Germinal center (tissue), 1 donor: ENCODE measurements at regions not wholly inside any gene's neighbourhood (a gene's known extent, or its start where the extent isn't known, plus 50 kb on each side); places are given as distances from the start of the nearest gene placed in this dataset.

ENCODE experiments used
- DNase-seq: peaks from one replicate; pipeline ENCODE4 v3.0.0; 2012; ENCODE audit warnings: mixed read lengths, low spot score

DNA sequence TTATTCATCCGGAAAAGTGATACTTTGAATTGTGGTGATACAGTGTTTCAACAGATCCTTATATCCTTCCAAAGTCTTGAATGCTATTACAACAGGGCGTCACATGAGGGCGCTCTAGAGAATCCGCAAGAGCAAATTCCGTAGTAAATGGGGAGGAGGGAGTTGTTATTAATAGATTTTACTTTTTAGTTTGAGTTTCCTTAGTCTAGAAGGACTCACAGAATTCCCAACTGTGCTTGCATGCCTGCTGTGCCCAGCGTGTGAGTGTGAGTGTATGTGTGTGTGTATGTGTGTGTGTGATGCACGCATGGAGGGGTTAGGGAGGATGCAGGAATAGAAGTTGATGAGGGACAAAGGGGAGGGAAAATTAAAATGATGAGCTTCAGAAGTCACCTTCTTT, 375.3 kb downstream of the C12orf75 start:
- DNase-seq = peak; percentile 24

DNA sequence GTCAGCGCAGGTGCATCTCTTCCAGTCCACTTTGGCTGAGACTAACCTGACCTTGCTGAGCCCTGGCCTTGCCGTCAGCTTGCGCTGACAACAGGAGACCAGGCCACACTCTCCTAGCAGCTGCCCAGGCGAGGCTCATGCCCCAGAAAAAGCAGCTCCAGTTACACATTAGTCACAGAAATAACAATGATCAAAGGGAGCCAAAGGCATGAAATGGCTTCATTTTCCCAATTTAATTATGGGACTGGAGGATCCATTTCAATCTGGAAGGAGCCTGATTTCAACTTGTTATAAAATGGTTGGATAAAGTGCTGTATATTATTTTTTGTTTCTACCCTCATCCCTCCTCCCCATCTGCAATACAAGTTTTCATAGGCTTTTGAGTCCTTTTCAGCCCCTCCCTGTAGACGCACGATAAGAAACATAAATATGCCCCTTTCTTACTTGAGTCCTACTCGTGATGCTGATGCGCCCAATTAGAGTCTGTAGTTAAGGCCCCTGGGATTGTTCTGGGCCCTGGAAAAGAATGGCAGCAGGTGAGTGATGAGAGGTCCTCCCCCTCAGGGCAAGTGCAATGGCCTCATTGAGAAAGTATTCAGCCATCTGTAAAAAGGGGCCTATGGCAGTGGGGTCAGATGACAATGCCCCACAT, 376.0 kb downstream of the C12orf75 start:
- DNase-seq = no peak

DNA sequence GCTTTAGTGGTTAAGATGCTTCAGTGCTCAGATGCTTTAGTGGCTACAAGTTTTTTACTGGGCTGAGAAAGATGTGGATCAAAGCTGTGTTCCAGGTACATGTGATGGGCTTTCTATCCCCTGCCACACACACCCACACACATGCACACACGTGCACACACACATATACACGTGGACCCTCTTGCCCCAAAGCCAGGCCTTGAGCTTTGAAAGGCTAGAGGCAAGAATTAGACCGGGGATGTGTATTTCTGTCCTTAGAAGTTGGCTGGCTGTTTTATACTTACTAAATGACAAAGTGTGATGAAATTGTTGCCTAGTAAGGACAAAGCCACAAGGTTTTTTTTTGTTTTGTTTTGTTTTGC, 376.5 kb downstream of the C12orf75 start:
- DNase-seq = no peak

DNA sequence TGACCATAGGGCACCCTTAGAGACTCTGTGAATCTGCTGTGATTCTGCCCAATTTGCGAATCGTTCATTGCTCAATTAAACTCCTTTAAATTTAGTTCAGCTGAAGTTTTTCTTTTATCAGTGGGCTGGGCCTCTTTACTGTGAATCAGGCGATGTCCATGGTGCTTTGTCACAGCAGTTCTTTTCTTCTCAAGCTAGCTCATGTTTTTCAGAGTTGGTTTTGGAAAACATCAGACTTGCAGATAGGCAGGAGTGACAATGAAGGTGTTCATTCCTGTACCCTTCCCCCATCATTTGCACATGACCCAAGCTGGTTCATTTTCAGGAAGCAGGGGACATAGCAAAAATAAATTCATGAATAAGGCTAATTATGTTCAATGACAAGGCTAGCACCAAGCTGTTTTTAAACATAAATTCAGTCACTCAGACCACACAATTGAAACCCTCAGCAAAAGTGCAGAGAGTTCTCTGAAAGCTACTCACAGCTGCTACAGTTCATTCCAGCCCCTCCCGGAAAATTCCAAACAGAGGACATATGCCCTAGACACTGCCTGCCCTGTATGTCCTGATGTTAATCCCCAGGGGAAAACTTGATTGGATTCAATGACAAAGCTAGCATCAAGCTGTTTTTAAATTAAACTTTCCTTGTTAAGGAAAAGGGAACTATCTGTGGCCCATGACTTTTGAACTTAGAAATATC, 383.3 kb downstream of the C12orf75 start:
- no peak for DNase-seq

DNA sequence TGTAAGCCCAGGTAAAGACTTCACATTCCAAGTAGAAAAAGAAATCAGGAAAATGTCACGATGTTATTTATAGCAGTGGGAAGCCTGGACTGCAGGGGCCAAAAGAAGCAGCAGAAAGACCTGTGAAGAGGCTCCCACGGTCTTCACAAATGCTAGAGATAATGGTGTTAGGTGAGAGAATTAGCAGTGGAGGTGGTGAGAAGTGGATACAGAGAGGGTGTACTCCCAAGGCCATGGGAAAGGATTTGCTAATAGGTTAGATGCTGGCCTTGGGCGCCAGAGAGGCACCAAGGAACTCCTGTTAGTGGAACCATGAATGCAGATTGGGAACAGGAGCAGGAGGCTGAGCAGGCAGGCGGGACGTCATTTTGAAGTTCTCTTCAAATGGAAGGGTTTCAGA, 386.1 kb downstream of the C12orf75 start:
- no peak for DNase-seq

DNA sequence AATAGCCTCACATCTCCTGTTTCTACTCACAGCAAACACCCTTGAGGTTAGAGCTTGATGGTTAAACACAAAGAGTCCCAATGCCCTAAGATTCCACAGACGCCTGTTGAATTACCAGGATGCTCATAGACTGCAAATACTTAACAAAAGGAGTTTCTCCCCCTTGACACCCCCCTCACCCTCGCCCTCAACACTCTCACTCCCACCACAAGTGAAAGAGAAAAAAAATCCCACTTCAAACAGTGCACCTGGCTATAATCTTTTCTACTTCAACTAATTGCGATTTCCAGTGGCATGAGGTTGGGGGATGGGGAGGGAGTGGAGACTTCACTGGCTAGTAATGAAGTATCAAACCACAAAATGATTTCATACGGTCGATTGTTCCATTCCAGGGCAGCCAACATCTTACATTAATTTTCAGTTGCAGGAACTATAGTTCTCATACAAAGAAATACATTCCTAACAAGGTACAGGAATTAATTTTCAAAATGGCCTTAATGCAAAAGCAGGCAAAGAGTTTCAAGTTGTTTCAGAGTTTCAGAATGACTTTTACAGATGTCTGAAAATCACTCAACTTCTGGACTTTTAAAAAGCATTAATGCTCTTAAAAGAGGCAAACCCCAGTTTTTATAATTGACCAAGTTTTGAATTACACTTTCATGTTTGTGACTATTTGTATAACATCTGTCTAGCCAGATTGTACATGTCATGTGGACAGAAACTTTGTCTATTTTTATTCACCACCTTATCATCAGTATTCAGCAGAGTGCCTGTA, 390.7 kb downstream of the C12orf75 start:
- no peak for DNase-seq

DNA sequence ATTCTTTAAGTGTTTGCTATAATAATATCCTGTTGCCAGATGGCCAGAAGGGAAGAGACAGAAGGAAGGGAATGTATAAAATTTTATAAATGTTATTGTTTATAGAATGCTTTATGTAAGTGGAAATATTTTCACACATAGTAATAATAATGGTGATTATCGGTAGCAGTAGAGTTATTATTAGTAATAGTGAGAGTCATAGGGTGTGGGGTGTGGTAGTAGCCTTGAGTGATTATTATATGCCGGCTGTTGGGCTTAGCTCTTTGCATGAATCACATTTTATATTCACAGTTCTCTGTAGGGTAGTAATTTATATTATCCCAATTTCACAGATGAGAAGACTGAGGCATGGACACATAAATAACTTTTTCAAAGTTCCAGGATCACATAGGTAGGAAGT, 391.4 kb downstream of the C12orf75 start:
- no peak for DNase-seq

DNA sequence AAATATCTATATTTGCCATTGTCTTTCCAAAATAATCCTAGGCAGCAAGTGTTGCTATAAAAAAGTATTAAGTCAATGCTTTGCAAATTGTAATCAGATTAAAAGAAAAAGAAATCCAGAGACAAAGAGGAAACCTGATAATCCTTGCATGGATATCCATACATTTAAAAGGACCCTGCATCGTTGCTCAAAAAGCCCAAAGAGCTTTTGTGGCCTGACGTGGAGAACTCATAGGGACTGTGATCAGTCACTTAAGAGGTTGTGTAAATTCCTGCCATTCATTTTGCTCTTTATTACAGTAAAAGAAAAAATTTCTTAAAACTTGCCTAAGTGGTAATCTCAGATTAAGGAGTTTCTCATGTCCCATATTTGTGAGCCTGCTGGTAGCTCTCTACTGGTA, 392.6 kb downstream of the C12orf75 start:
- no peak for DNase-seq

DNA sequence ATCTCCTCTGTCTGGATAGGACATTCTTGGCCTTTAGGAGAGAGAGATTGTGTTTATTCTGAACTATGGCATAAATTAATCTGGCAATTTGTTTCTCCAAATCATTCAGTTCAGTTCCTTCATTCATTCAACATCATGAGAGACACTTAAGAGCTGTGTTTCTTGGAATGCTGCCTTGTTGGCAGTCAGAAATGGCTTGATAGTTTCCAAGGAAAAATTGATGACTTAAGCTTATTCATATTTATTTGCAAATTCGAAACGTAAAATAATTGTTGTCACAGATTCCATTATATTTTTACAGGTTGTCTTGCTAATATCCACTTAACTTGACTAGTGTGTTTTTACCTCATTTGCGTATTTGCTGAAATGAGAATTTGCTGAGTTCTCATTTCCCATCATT, 393.0 kb downstream of the C12orf75 start:
- DNase-seq = no peak

DNA sequence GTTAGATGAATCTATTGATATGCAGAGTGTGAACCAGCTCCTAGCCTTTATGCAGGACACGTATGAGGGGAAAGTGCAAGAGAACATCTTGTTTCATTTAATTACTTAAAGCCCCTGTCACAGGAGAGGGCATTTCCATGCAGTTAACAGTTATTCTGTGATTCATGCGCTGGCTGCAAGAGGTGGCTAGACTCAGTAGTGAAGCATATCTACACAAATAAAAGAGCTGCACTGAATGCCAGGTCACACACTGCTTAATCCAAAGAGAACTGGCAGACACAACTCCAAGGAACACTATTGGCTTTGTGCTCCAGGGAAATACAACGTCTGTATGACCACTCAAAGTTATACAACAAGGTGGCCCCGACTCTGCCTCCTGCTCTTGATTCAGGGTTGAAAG, 394.1 kb downstream of the C12orf75 start:
- DNase-seq = no peak

DNA sequence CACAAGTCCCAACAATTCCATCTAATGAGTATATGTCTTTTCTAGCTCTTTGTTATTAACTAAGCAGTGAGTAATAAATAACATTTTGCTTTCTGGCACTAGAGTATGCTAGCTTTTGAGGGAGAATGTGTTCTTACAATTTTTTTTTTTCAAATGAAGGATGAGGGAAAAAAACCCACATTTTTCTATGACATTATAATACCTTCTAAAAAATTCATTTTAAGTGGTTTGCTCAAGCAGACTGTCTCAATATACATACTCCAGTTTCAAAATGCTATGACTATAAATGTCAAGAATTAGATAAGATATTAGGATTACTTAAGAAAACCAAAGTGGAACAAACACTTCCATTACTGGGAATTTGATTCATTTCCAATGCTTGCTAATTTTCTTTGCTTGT, 394.6 kb downstream of the C12orf75 start:
- DNase-seq = no peak

DNA sequence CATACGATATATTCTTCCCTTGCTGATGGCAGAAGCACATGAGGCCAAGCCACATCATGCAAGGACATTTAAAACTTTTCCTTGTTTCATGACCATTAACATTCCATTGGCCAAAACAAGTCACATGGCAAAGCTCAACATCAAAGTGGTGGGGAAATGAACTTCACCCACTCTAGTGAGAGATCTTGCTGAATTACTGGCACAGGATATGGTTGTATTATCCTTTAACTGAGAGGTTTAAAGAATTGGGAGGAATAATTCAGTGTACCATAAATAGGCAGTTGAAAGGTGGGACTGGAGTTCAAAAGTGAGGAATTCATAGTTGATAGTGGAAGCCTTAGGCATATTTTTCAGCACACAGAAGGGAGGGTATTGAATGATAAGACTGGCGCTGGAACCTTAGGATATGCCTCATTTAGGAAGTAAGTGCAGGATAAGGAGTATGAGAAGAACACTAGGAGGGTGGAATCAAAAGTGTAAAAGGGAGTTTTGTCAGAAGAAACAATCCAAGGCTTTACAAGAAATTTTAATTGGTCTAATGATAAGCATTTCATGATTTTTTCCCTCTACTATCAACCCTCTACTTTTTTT, 398.8 kb downstream of the C12orf75 start:
- no peak for DNase-seq

DNA sequence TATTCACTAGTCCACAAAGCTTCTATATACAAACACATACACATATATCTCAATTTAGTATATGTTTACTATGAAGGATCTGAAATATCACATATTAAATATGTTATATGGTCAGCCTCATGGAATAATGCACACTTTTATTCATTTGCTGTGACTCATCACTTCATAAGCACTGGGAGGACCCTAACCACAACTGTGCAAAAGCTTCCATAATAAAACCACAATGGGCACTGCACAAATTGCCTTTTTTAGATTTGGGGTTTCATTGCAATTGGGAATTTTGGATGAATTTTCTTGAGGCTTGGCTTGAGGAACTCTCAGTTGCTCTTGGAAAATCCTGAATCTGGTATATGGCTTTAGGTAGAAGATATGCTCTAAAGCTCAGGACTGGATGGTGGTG, 399.4 kb downstream of the C12orf75 start:
- DNase-seq = no peak

DNA sequence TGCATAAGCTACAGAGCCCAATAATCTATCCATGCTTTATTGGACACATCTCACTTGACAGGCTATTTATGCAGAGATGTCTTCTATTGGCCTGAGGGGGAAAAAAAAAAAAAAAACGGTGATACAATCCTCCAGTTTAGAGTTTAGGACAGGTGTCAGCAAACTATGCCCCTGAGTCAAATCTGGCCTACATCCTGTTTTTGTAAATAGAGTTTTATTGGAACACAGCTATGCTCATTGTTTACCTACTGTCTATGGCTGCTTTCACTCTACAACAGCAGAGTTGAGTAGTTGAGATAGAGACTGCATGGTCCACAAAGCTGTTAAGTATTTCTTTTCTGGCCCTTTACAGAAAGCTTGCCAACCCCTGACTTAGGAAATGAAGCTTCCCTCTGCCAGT, 403.1 kb downstream of the C12orf75 start:
- no peak for DNase-seq

DNA sequence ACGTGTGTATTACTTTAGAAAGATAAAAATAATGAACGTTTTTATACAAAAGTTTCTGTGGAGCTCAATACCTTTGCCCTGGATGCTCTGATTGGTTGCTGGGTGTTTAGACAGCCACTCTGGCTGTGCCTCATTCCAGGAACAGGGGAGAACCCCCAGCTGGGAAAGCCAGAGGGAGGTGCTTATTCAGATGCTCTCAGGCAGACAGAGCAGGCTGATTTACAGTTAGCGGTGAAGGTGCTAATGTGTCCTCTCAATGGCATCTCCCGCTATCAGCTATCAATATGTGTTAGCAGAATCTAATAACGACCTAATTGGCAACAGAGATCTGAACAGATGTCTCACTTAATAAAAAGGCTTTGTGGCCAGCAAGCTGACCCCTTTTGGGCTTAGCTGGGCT, 402.3 kb downstream of the NUAK1 start:
- DNase-seq = no peak

DNA sequence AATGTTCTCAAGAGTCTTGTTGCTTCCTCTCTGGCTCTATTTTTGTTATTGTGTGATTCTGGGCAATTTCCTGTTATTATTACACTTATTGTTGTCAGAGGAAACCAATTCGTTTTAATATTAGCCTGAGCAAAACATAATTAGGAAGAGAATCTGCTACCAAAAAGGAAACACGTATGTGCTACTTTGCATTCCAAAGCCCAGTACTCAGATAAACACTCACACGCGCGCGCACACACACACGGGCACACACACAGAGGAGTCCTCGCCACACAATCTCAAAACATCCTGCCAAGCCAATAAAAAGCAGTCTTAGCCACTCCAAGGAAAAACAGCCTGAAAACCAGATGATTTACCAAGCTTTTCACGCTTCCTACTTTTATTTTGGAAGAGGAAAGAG, 400.7 kb downstream of the NUAK1 start:
- peak; percentile 43 for DNase-seq

DNA sequence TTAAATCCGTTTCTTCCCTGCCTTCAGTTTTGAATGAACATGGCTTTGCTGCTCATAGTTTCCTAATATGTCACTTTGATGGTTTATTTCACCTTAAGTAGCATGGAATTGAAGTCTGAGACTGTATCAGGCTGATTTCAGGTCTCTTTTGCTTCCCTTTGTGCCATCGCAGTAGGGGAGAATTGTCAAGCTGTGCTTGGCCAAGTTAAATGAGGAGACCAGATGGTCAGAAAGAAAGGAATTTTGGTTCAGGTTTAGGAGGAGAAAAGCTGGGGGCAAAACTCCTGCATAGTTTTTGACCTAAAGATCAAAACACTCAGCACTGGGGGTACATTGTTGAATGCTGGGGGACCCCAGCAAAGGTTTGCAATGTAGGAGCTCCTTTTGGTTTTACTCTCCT, 398.4 kb downstream of the NUAK1 start:
- no peak for DNase-seq

DNA sequence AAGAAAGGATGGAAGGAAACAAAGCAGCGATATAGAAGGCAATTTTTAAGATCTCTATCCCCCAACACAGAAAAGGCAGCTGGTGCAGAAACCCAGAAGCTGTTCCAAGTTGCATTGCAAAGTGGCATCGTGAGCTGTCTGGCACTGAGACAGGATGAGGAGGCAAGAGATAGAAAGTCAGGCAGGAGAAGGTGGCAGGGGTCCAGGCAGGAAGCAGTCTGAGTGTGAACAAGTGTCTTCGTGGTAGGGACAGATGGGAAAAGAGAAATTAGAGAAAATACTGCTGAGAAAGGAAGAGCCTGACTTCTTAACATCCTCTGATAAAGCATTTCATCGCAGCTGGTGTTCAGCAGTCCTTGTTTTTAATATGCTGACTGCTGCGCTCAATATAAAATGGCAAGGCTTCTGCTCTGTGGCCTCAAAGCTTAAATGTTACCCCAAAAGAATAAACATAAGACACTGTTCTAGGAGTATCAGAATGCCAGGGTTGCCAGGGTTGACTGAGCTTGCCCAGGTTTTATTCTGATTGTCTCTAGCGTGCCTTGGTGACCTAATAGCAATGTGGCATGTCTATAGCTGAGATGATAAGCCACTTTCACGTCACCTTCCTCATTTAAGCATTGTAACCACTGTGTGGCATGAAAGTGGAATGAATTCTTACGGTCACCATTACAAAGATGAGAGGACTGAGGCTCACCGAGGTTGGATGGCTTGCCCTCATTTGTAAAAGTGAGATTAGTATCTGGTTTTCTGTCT, 397.6 kb downstream of the NUAK1 start:
- DNase-seq = no peak

DNA sequence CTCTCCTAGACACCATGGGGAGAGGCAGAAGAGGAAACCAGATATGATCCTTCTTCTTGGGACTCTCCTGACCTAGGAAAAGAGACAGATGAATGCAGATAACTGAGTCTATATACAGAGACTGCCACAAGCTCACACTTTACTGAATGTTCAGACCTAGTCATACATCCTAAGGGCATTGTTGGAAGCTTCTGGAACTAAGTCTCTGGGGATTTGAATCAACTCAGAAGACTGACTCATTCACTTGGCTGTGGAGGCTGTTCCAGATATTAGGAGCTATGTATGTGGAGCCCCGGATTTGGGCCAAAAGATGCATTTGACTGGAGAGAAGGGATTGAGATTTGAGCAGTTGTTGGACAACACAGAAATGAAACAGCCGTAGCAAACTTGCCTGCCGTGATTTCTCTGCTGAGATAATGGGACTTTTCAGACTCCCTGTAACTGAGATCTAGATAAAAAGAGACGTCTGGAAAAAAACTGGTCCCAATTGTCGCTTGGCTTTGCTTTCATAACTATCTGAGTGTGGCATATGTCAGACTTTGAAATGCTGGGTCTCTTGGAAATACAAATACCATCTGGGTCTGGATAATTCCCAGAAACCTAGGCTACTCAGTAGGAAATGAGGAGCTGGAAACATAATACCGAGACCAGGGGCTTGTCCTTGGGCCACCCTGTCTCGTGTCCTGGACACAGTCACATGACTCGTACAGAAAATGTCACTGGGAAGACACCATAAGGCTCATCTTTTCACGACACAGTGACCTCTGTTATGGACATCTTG, 396.8 kb downstream of the NUAK1 start:
- DNase-seq = no peak

DNA sequence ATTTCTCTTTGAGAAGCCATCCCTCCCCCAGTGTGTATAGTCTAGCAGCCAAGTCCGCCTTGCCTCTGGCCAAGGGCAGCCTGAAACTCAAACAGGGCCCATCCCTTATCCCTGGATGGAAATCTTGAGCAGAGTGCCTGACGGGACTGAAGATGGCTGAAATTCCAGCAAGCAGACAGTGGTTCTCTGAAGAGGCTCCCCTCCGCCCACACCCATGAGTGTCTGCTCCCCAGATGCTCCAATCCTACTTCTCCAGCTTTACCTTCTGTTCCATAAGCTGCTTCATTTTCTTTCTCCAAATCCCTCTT, 396.2 kb downstream of the NUAK1 start:
- no peak for DNase-seq

DNA sequence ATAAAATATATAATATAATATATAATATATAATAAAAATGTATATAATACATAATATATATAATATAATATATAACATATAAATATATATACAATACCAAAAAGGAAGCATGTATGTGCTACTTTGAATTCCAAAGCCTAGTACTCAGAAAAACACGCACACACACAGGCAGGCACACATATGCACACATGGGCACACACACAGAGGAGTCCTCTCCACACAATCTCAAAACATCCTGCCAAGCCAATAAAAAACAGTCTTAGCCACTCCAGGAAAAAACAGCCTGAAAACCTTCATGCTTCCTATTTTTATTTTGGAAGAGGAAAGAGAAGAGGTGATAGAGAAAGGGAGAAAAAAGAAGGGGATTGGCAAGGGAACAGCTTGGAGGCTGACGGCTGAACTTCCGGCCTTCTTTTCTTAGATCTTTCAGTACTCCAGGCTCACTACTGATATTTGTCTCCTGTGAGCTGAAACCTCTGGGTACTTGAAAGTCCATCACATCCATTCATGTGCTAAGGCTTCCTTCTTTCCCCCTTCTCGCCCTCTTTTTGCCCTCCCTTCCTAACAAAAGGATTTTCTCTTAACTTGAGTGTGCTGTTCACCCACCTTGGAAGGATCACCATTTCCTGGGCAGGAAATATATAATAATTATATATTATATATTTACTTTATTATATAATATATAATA, 394.2 kb downstream of the NUAK1 start:
- DNase-seq = no peak
